OCI-LY3 (cell line): ENCODE measurements at regions not wholly inside any gene's neighbourhood (a gene's known extent, or its start where the extent isn't known, plus 50 kb on each side); places are given as distances from the start of the nearest gene placed in this dataset.

Source experiments
- H2AFZ ChIP-seq: fragments of 200-600, 300-600 bp; shearing (Covaris generic); 2 replicates; pipeline ENCODE4 v1.6.0; 2014; ENCODE audit warnings: antibody characterized with exemption, low read depth, low read length
- H3K27ac ChIP-seq: fragments of 200-600, 300-600 bp; sonication (generic); 2 replicates; pipeline ENCODE4 v1.5.1; 2014; ENCODE audit warnings: mild to moderate bottlenecking, low read length, moderate library complexity, mixed read lengths
- H3K27me3 ChIP-seq: fragments of 200-600, 300-600 bp; sonication (generic); 2 replicates; pipeline ENCODE4 v1.6.1; 2014; ENCODE audit warnings: low read depth, low read length, mixed read lengths
- H3K36me3 ChIP-seq: fragments of 200-600, 300-600 bp; sonication (generic); replicated peaks from 2 replicates; pipeline ENCODE3; 2014; ENCODE audit warnings: low read depth, low read length, mixed read lengths
- H3K4me1 ChIP-seq: fragments of 300-600, 200-600 bp; sonication (generic); 2 replicates; pipeline ENCODE4 v1.6.1; 2014; ENCODE audit warnings: low read length, mixed read lengths
- H3K4me2 ChIP-seq: fragments of 200-600, 300-600 bp; sonication (generic); 2 replicates; pipeline ENCODE4 v1.6.1; 2014; ENCODE audit warnings: low read length, mixed read lengths
- H3K4me3 ChIP-seq: fragments of 300-600, 200-600 bp; sonication (generic); 2 replicates; pipeline ENCODE4 v1.5.1; 2014; ENCODE audit warnings: antibody characterized with exemption, mild to moderate bottlenecking, low read length, moderate library complexity
- H3K79me2 ChIP-seq: fragments of 300-600, 200-600 bp; shearing (Covaris generic); 2 replicates; pipeline ENCODE4 v1.6.1; 2014; ENCODE audit warnings: mild to moderate bottlenecking, low read length, mixed read lengths
- H3K9ac ChIP-seq: fragments of 300-600, 200-600 bp; shearing (Covaris generic); 2 replicates; pipeline ENCODE4 v1.6.0; 2014; ENCODE audit warnings: mild to moderate bottlenecking, low read length, moderate library complexity
- H3K9me3 ChIP-seq: fragments of 200-600, 300-600 bp; shearing (Covaris generic); 2 replicates; pipeline ENCODE4 v1.6.1; 2014; ENCODE audit warnings: low read length, mixed read lengths; ENCODE audit not compliant: insufficient read depth
- H4K20me1 ChIP-seq: fragments of 200-600, 300-600 bp; sonication (generic); 2 replicates; pipeline ENCODE4 v1.6.1; 2016; ENCODE audit warnings: low read length, mixed read lengths; ENCODE audit not compliant: insufficient read depth
- CTCF ChIP-seq: fragments of 200-600, 300-600 bp; sonication (generic); IDR thresholded peaks from 2 replicates; pipeline ENCODE4 v1.5.1; 2014; ENCODE audit warnings: antibody characterized with exemption, low read length, low read depth
- EZH2phosphoT487 ChIP-seq: fragments of 200-600 bp; shearing (Covaris generic); IDR thresholded peaks from 2 replicates; pipeline ENCODE4 v1.6.1; 2018; ENCODE audit warnings: antibody characterized with exemption, mixed run types, low read depth

- H3K9me3 ChIP-seq: no peaks in the 10 kb centered on the region
- no peak overlapping the region for H2AFZ ChIP-seq
- no peak overlapping the region for H3K27ac ChIP-seq
- H3K9ac ChIP-seq: no peak overlapping the region
- no peaks in the 10 kb centered on the region for H3K36me3 ChIP-seq
- no peaks in the 10 kb centered on the region for H4K20me1 ChIP-seq
- no peak overlapping the region for H3K4me3 ChIP-seq
- no peak overlapping the region for H3K4me2 ChIP-seq
- H3K79me2 ChIP-seq: no peaks in the 10 kb centered on the region
- peaks cover 8% of the 10 kb centered on the region for H3K4me1 ChIP-seq
- H3K27me3 ChIP-seq: no peaks in the 10 kb centered on the region
- TF ChIP-seq EZH2phosphoT487: no peak
These were observed 244.7 kb downstream of the HNMT start for GRCh38 chr2:138209009-138209408.

- no peak for TF ChIP-seq EZH2phosphoT487
- no peak for TF ChIP-seq CTCF
- no peaks in the 10 kb centered on the region for H3K27me3 ChIP-seq
- no peak overlapping the region for H3K27ac ChIP-seq
- H3K9ac ChIP-seq: no peak overlapping the region
- H3K9me3 ChIP-seq: no peaks in the 10 kb centered on the region
- peaks cover 8% of the 10 kb centered on the region for H3K4me1 ChIP-seq
- H4K20me1 ChIP-seq: no peaks in the 10 kb centered on the region
- no peaks in the 10 kb centered on the region for H3K36me3 ChIP-seq
- no peak overlapping the region for H2AFZ ChIP-seq
- H3K4me2 ChIP-seq: no peak overlapping the region
- no peaks in the 10 kb centered on the region for H3K79me2 ChIP-seq
- no peak overlapping the region for H3K4me3 ChIP-seq
These were observed 246.2 kb downstream of the HNMT start for GRCh38 chr2:138210487-138210886.

- Histone ChIP-seq H3K27ac (no peak overlapping the region), H3K27me3 (no peaks in the 10 kb centered on the region), H3K9ac (no peak overlapping the region), H2AFZ (no peak overlapping the region), H3K9me3 (no peaks in the 10 kb centered on the region), H4K20me1 (no peaks in the 10 kb centered on the region), H3K4me3 (no peak overlapping the region), H3K4me2 (no peak overlapping the region), H3K4me1 (peaks cover 8% of the 10 kb centered on the region), H3K36me3 (no peaks in the 10 kb centered on the region), H3K79me2 (no peaks in the 10 kb centered on the region)
- TF ChIP-seq EZH2phosphoT487 (no peak), CTCF (no peak)
These were observed 248.2 kb downstream of the HNMT start for GRCh38 chr2:138212434-138212833.

- Histone ChIP-seq H3K4me3 (no peak overlapping the region), H3K9me3 (no peaks in the 10 kb centered on the region), H3K9ac (no peak overlapping the region), H3K79me2 (no peaks in the 10 kb centered on the region), H3K4me1 (peaks cover 8% of the 10 kb centered on the region), H3K36me3 (no peaks in the 10 kb centered on the region), H3K4me2 (no peak overlapping the region), H3K27ac (no peak overlapping the region), H4K20me1 (no peaks in the 10 kb centered on the region), H2AFZ (no peak overlapping the region), H3K27me3 (no peaks in the 10 kb centered on the region)
- no peak for TF ChIP-seq EZH2phosphoT487
- TF ChIP-seq CTCF: no peak
These were observed 248.8 kb downstream of the HNMT start for GRCh38 chr2:138213084-138213483.

GRCh38 chr2:138213624-138214023 is 249.4 kb downstream of the HNMT start:
- no peak overlapping the region for H3K4me2 ChIP-seq
- H3K9me3 ChIP-seq: no peaks in the 10 kb centered on the region
- no peaks in the 10 kb centered on the region for H3K79me2 ChIP-seq
- no peak overlapping the region for H2AFZ ChIP-seq
- TF ChIP-seq EZH2phosphoT487 (no peak), CTCF (no peak)
- H3K36me3 ChIP-seq: no peaks in the 10 kb centered on the region
- H3K9ac ChIP-seq: no peak overlapping the region
- H3K27ac ChIP-seq: no peak overlapping the region
- no peaks in the 10 kb centered on the region for H4K20me1 ChIP-seq
- no peak overlapping the region for H3K4me3 ChIP-seq
- H3K27me3 ChIP-seq: no peaks in the 10 kb centered on the region
- peaks cover 8% of the 10 kb centered on the region for H3K4me1 ChIP-seq
